Stimulated activated CD8-positive, alpha-beta memory T cell treated with anti-CD3 and anti-CD28 coated beads, Interleukin-2, amount 100 ng/mL, for 1 hour (primary cell): ENCODE measurements at regions not wholly inside any gene's neighbourhood (a gene's known extent, or its start where the extent isn't known, plus 50 kb on each side); places are given as distances from the start of the nearest gene placed in this dataset.
"Not testable (repeated sequence)": the region's sequence is repeated elsewhere in the genome, so short reads cannot be mapped to it uniquely, and the experiment has no call there.

ENCODE experiments used
- DNase-seq, 2 donors: peaks; one replicate each; pipeline ENCODE4 v3.0.0-alpha.2; 2020; ENCODE audit warnings: low read depth in 2 of 2

DNA sequence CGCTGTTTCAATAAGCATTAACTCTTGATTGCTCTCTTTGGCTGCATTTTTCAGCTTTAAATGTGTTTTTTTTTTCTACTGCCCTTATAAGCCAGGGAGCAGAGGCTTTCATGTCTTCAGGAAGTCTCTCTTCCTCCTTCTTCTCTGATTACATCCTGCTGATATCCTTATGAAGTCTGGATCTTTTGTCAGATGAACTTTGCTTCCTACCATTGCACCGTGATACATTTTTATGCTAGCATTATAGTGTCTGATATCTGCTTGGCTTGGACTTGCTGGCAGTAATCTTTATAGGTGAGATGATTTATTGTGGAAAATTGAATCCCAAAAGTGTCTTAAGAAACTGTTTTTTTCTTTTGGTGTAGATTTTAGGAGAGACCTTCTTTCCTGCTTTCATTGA, 160.4 kb upstream of the CFAP20DC start:
- DNase-seq: no peak

DNA sequence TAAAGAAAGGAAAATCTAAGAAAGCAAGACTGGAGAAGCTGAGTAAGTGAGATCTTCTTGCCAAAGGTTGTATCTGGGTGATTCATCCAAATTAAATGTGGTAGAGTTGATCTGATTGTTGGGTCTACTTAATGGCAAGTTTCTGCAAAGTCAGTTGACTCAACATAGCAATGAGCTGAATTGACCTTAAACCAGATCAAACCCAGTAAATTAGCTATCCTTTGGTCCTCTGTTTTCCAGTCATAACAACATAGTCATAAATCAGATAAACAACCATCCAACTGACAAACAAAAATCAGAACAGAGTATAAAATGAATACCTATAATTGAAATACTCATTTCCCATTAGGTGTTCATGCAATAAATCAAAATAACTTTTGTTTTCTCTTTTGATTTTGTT, 142.6 kb upstream of the CFAP20DC start:
- no peak for DNase-seq

DNA sequence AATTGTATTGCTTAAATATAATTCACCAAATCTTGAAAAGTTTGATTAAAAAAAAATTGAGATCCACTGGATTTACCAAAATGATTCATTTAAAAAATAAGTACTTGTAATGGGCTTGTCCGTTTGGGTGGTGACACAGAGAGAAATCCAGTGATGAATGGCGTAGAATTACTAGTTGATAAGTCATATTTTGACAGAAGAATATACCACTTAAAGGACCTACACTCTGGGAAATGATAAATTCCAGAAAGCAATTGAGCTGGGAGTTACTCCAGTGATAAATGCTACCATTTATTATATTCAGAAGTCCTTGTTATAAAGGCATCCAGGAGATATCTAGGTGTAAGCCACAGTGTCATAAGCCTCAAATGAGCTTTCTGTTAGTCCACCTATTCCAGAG, 141.8 kb upstream of the CFAP20DC start:
- no peak for DNase-seq

DNA sequence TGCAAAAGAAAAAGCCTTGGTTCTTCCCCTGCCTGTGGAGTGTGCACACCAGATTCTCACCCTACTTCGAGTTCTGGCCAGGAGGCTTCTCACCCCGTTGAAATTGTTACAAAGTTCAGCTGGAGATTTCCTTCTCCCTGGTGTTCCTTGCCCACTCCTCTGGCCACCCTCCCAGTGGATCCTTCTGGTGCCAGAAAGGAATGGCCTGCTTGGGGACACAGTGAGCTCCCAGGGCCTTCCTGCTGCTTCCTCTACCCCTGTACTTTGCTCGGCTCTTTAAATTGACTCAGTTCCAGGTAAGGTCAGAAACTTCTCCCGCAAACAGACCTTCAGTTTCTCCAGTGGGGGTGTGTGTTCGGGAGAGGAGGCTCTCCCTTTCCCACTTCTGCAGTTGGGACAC, 140.1 kb upstream of the CFAP20DC start:
- no peak for DNase-seq

DNA sequence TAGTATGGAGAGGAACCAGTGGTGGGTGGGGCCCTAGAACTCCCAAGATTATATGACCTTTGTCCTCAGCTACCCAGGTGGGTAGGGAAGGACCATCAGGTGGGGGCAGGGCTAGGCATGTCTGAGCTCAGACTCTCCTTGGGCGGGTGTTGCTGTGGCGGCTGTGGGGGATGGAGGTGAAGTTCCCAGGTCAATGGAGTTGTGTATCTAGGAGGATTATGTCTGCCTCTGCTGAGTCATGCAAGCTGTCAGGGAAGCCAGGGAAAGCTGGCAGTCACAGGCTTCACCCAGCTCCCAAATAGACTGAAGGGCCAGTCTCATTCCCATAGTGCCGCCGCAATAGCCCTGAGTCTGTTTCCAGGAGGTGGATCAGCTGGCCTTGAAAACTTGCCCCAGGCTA, 139.7 kb upstream of the CFAP20DC start:
- no peak for DNase-seq

DNA sequence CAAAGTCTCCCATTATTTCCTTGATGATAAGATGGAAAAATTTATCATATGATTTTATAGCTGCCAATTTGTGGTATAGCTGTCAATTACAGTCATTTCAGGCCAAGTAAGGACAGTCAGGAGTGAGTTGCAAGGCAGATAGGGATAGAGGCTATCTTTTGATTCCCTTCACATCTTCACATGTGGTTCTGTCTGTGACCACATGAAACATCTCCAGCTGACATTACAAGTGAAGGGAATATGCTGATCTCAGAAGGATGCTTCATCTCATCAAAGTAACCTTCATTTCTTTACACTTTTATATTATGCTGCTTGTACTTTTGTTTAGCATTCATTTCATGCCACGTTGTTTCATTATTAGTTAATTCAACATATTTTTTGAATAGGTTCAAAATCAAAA, 136.9 kb upstream of the CFAP20DC start:
- DNase-seq: no peak

DNA sequence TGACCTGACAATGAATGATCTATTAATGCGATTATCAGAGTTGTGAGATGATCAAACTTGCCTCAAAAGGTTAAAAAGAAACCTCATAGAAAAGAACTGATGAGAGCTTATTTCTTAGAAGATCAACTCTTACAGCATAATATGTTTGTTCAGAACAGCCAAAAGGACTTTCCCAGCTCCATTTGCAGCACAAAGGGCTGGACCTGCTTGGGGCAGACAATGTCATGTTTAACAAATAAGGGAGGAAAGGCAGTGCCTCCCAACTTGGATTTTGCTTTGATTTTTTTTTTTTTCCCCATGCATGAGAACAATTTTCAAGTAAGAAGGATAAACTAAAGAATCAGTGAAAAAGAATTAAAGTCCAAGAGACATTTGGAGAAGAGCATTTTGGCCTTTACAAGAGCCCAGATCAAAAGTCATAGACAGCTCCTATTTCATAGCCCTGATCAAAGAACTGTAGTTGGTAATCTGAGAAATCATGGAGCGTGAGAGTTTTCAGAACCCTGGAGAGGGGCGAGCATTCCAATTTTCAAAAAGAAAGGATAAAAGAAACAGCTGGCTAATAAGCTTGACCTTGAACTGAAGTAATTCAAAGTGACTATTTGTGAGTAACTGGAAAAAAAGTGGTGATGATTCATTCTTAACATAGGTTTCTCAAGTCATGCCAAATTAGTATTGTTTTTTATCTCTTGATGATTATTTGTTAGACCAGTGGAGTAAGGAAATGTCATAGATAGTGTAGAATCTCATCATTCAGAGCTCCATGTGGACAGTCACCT, 136.0 kb upstream of the CFAP20DC start:
- DNase-seq: no peak

DNA sequence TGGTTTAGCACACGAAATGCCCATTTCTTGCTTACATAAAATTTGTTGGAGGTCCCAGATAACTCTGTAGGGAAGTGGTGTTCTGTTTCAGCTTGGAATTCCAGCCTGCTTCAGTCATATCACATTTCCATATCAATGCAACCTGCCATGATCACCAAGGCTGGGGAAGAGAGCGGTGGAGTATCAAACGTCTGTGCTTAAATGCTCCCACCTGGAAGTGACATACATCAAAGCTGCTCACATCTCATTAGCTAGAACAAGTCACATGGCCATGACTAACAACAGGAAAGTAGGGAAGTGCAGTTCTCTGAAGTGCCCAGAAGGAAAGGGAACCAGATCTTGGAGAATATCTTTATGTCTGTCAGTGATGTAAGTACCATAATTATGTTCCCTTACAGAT, 130.2 kb upstream of the CFAP20DC start:
- DNase-seq: no peak

DNA sequence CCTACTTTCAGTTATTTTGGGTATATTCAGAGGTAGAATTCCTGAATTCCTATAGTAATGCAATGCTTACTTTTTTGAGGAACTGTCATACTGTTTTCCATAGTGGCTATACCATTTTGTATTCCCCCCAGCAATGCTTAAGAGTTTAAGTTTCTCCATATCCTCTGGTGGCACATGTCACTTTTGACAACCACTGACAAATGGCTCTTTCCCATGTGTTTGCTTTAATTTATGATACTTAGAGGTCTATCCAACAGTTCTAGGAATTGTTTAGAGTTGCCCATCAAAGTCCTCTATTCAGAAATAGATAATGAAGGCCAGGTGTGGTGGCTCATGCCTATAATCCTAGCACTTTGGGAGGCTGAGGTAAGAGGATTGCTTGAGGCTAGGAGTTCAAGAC, 128.9 kb upstream of the CFAP20DC start:
- no peak for DNase-seq

DNA sequence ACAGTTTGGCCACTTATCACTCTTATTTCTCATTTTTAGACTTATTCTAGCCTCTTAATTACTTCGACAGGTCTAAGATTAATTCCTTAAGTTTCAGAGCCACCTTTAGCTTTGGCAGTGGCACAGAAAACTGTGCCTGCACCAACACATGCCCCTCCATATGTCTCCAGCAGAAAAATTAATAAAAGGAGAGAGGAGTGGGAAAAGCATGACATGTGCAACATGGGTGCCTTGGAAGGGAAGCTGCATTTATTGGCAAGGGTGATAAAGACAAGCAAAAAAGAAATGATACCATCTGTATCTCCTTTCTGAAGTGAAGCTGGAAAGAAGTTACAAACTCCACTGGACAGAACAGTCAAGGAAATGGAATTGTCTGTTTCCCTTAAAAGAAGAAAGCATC, 121.7 kb upstream of the CFAP20DC start:
- no peak for DNase-seq

DNA sequence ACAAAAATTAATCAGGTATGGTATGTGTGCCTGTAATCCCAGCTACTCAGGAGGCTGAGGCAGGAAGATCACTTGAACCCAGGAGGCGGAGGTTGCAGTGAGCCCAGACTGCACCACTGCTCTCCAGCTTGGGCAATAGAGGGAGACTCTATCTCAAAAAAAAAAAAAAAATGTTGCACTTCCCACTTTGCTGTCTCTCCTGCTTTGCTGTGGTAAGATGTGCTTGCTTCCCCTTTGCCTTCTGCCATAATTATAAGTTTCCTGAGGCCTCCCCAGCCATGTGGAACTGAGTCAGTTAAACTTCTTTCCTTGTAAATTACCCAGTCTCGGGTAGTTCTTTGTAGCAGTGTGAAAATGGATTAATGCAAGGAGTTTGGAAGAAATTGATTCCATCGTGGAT, 120.3 kb upstream of the CFAP20DC start:
- not testable (repeated sequence) for DNase-seq

DNA sequence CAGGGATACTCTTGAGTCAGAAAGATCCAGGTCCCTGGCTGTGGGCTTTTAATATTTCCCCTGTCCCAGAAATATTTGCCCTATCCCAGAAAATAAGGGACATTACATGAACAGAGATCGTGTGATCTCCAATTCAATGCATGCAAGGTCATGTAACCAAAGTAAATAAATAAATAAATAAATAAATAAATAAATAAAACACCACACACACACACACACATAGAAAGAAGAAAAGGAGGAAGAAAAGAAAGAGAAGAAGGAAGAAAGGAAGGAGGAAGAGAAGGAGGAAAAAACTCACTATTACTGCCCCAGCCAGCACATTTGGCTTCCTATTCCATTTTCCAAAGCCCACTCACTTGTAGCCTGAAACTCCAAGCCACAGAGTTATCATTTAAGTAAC, 117.9 kb upstream of the CFAP20DC start:
- DNase-seq: no peak

DNA sequence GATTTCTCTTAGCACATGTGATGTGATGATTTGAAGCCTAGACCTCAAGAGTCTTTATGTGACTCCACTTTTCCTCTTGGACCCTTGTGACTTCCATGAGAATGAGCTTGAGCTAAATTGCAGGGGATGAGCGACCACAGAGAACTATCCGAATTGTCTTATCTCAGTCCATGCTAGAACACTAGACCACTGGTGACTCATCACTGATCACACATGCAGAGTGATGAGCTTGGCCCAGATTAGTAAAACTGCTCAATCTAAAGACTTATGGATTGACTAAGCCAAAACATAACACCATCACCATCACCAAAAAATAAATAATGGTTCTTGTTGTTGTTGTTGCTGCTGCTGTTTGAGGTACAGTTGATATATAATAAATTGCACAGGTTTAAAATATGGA, 114.1 kb upstream of the CFAP20DC start:
- DNase-seq: no peak

DNA sequence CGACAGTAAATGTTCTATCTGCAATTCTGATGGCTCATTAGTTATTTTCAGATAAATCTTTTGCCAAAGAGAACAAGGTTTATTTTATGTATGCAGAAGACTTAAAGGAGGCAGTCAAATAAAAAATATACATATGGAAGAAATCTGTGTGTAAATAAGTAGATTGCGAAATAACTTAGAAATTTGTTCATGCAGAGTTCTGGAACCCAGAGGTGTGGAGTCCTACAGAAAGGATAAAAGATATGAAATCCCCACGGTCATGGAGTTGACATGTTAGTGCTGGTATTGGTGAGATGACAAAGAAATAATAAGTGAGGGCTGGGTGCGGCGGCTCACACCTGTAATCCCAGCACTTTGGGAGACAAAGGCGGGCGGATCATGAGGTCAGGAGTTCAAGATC, 111.2 kb upstream of the CFAP20DC start:
- no peak for DNase-seq

DNA sequence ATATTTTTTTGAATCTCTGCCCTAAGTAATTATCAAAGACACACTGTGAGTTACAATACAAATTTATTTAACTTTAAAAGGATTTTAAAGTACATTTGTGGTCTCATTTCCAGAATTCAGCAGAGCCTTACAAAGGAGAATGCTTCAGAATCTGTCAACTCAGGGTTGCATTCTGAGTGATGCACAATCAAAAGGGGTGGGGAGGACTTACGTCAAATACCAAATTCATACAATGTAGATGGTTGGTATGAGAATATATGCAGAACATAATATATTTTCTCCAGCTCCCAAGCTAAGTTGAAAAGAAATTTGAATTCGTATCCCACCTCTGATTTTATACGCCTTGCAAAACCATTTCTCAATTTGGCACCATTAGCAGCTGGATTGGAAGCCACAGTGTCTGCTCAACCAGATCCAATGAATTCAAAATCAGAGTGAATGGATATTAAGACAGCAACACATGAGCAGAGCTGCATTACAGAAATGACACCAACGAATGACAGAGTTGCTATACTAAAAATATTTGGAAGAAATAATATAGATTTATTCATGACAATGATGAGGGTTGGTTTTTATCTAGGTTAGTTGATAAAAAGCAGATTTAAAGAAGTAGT, 110.4 kb upstream of the CFAP20DC start:
- DNase-seq: no peak

DNA sequence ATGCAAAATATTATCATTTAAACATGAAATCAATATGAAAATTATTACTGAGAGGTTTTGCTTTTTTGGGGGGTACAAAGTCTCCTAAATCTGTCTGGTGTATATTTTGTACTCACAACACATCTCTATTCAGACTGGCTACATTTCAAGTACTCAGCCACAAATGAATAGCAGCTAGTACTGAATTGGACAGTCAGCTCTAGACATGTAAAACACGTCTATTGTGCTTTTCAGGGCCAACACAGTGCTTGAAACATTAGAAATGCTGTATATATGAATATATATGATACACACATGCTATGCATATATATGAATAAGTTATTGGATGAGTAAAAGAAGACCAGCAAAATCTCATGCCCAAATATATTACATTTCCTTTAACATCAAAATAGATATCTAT, 103.8 kb upstream of the CFAP20DC start:
- no peak for DNase-seq

DNA sequence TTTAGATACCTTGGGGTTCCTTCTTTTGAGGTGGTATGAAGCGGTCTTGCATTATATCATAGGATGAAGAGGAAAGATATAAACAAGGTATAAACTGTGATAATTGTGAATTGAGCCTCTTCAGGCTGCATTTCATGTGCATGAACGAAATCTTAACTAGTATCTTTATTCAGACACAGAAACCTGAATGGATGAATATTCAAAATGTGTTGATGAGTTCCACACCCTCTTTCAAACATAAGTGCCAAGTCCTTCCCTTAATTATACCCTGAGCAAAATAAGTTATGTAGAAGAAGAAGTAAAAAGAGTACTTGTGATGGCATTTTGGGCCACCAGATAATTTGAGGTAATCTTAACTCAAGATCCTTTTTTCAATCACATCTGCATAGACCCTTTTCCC, 103.1 kb upstream of the CFAP20DC start:
- no peak for DNase-seq

DNA sequence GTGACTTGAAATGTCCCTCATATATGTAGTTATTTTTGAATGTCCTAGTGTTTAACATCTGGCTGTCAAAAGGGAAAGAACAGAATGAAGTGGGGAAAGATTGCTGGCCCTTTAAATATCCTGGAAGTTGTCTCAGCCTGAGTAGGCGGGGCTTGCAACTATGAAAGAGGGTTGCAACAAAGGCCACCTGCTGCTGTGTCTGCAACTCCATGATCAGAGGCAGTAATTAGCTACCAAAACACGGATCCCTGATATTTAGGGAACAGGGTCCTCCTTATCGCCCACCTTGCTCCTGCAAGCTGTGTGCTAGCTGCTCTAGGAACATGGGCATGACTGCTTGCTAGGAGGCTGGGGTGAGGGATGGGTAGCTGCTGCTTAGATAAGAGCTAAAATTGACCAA, 100.2 kb upstream of the CFAP20DC start:
- DNase-seq: no peak

DNA sequence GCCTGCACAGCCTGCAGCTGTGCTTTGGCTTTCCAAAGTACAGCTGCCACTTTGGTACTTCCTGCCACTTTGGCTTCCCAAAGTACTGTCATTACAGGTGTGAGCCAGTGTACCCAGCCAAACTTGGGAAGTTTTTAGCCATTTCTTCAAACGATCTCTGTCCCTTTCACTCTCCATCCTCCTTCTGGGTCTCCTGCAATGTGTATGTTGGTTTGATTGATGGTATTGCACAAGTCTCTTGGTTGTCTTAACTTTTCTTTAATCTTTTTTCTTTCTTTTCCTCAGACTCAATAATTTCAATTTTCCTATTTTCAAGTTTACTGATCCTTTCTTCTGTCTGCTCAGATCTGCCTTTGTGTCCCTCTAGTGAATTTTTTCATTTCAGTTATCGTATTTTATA, 99.3 kb upstream of the CFAP20DC start:
- no peak for DNase-seq

DNA sequence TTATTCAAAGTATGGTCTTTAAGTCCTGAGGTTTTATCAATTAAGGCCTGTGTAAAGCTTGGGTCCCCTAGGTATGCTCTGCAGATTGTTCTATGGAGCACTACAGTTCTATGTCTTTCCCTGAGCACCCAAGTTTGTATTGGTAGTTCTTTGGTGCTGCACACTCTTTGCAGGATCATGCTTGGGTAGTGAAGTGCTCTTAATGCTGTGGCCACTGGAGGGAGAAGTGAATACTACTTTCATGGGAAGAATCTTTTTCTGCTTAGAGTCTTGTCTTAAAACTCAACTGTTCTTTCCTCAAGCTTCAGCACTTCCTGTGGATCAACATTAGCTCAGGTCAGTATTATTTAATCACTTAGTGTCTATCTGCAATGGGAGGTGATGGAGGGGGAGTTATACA, 93.6 kb upstream of the CFAP20DC start:
- no peak for DNase-seq

DNA sequence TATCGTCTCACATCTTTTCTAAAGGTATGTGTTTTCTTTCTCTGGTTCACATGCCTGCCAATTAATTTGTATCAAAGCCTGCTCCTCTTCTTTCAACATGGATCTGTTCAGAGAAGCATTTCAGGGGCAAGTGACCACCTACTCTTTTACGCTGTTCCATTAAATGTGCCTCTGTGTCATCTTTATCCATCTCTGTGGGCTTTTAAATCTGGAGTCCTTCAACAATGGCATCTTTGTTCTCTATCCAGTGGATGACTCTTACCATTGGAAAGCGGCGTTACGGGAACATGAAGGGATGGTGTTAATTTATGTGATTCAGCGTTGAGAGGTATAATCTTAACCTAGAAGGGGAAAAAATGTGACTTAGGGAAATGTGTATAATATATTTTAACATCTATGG, 92.7 kb upstream of the CFAP20DC start:
- no peak for DNase-seq

DNA sequence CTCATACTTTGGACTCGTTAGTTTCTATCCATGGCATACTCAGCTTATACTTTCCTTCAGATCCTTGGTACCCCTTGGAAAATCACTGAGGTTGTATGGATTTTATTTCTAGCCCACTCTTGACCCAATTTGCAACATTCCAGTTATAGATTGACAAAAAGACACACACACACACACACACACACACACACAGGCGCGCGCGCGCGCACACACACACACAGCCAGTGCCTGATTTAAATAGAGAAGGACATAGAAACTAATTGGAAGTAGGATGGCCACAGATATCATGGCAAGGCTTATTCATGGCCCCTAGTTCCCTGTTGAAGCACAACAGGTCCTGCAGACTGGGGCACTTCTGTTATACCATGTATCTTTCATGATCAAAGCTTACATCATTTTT, 89.1 kb upstream of the CFAP20DC start:
- no peak for DNase-seq

DNA sequence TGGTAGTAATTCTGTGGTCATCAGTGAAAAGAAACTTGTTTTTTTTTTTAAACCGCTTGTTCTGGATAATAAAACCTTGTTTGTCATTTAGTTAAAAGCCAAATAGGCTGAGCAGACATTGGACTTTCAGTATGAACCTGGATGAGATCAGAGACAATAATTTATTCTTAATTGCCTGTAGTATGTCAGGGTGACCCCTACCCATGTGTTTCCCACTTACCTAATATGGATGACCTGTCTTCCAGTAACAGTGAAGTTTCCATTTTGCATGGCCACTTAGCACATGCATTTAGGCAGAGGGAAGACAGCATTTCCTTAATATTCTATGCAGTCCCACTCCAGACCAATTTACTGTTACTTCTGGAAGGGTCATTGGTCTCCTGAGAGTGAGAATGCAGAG, 87.6 kb upstream of the CFAP20DC start:
- DNase-seq: no peak

DNA sequence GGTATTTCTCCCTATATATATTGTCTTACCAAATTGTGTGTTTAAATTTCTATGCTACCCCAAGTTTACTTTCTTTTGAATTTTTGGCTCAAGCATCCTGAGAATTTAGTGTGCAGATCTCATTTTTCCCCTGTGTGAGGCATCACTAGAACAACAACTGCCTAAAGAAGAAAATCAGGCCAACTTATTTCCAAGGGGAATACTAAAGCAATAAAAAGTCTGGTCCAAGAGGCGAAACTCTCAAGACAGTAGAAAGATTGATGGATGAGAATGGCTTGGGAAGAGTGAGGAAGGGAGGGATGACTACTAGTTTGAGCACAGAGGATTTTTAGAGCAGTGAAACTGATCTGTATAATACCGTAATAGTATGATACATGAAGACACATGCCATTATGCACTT, 86.3 kb upstream of the CFAP20DC start:
- DNase-seq: no peak
